Trophoblast cell (in vitro differentiated cells and primary cell): ENCODE measurements at regions not wholly inside any gene's neighbourhood (a gene's known extent, or its start where the extent isn't known, plus 50 kb on each side); places are given as distances from the start of the nearest gene placed in this dataset.

ENCODE experiments used
- DNase-seq, 2 donors: peaks; one replicate each; pipeline ENCODE4 v3.0.0-alpha.2; 2016
- H2AFZ ChIP-seq: 2 replicates; pipeline ENCODE4 v1.6.1; 2013; ENCODE audit warnings: low read length, moderate library complexity, mild to moderate bottlenecking; ENCODE audit not compliant: insufficient read depth, poor library complexity
- H2AK5ac ChIP-seq: 2 replicates; pipeline ENCODE4 v1.6.1; 2013; ENCODE audit warnings: mild to moderate bottlenecking, low read length
- H2BK120ac ChIP-seq: 2 replicates; pipeline ENCODE4 v1.6.1; 2013; ENCODE audit warnings: low read length, mild to moderate bottlenecking, moderate library complexity; ENCODE audit not compliant: insufficient read depth, poor library complexity
- H2BK12ac ChIP-seq: 2 replicates; pipeline ENCODE4 v1.6.1; 2013; ENCODE audit warnings: mild to moderate bottlenecking, low read length, moderate library complexity
- H2BK5ac ChIP-seq: 2 replicates; pipeline ENCODE4 v1.6.1; 2013; ENCODE audit warnings: low read length, low read depth, moderate library complexity, mild to moderate bottlenecking; ENCODE audit not compliant: poor library complexity
- H3K14ac ChIP-seq: 2 replicates; pipeline ENCODE4 v1.6.1; 2013; ENCODE audit warnings: mild to moderate bottlenecking, low read length
- H3K18ac ChIP-seq: 2 replicates; pipeline ENCODE4 v1.6.1; 2013; ENCODE audit warnings: mild to moderate bottlenecking, low read length
- H3K23ac ChIP-seq: 2 replicates; pipeline ENCODE4 v1.6.1; 2013; ENCODE audit warnings: low read length
- H3K27ac ChIP-seq: 2 replicates; pipeline ENCODE4 v1.5.1; 2013; ENCODE audit warnings: low read depth, mild to moderate bottlenecking, inconsistent platforms, low read length, moderate library complexity
- H3K27me3 ChIP-seq: 2 replicates; pipeline ENCODE4 v1.6.1; 2013; ENCODE audit warnings: inconsistent platforms, mild to moderate bottlenecking, low read length, moderate library complexity; ENCODE audit not compliant: insufficient read depth
- H3K36me3 ChIP-seq, 2 experiments: 1 replicate in 1 of 2; 2 replicates in 1 of 2; pipeline ENCODE4 v1.6.1; 2013; ENCODE audit warnings: low read length in 2 of 2, mild to moderate bottlenecking in 2 of 2, moderate library complexity in 1 of 2; ENCODE audit not compliant: insufficient read depth in 2 of 2, control insufficient read depth in 1 of 2
- H3K4ac ChIP-seq: 2 replicates; pipeline ENCODE4 v1.6.1; 2013; ENCODE audit warnings: low read depth, mild to moderate bottlenecking, low read length, moderate library complexity
- H3K4me1 ChIP-seq, 2 experiments: 1 replicate in 1 of 2; 2 replicates in 1 of 2; pipeline ENCODE4 v1.6.1; 2013; ENCODE audit warnings: low read length in 2 of 2, mild to moderate bottlenecking in 2 of 2, moderate library complexity in 1 of 2; ENCODE audit not compliant: insufficient read depth in 2 of 2, control insufficient read depth in 1 of 2
- H3K4me2 ChIP-seq: 2 replicates; pipeline ENCODE4 v1.6.1; 2013; ENCODE audit warnings: inconsistent platforms, mild to moderate bottlenecking, low read length, moderate library complexity
- H3K4me3 ChIP-seq: 2 replicates; pipeline ENCODE4 v1.5.1; 2013; ENCODE audit warnings: mild to moderate bottlenecking, low read depth, low read length, inconsistent platforms
- H3K79me1 ChIP-seq: one replicate; pipeline ENCODE4 v1.6.1; 2013; ENCODE audit warnings: low read length
- H3K79me2 ChIP-seq: 2 replicates; pipeline ENCODE4 v1.6.1; 2013; ENCODE audit warnings: low read length, mild to moderate bottlenecking; ENCODE audit not compliant: control insufficient read depth, insufficient read depth, poor library complexity
- H3K9ac ChIP-seq: 2 replicates; pipeline ENCODE4 v1.6.1; 2013; ENCODE audit warnings: mild to moderate bottlenecking, low read length
- H3K9me3 ChIP-seq: 2 replicates; pipeline ENCODE4 v1.6.1; 2013; ENCODE audit warnings: low read depth, mild to moderate bottlenecking, control low read depth, inconsistent platforms, low read length; ENCODE audit not compliant: insufficient read depth
- H4K12ac ChIP-seq: 2 replicates; pipeline ENCODE4 v1.6.1; 2013; ENCODE audit warnings: low read depth, mild to moderate bottlenecking, low read length, moderate library complexity
- H4K8ac ChIP-seq: 2 replicates; pipeline ENCODE4 v1.6.1; 2013; ENCODE audit warnings: low read depth, mild to moderate bottlenecking, low read length, moderate library complexity
- H4K91ac ChIP-seq: one replicate; pipeline ENCODE4 v1.6.1; 2013; ENCODE audit warnings: low read depth, mild to moderate bottlenecking, low read length, moderate library complexity
- WGBS: extraction: QIAGEN DNeasy Blood & Tissue Kit; methylation state at CpG from one replicate; pipeline ENCODE4 v1.1.7; 2013; ENCODE audit warnings: missing lambda C conversion rate; ENCODE audit not compliant: insufficient read length, insufficient coverage; ENCODE audit errors: extremely low coverage; 5-methylcytosine and 5-hydroxymethylcytosine counted together

- peak overlapping the region; percentile 30 for H4K91ac ChIP-seq
- no peak overlapping the region for H2AFZ ChIP-seq
- no peak overlapping the region for H3K9ac ChIP-seq
- H2BK12ac ChIP-seq: no peak overlapping the region
- WGBS: no CpG with 5 or more reads among the region's 4 CpGs
- H2BK120ac ChIP-seq: no peak overlapping the region
- H3K14ac ChIP-seq: no peak overlapping the region
- H3K36me3 ChIP-seq: no peaks in the 10 kb centered on the region
- no peak overlapping the region for H4K12ac ChIP-seq
- H3K79me2 ChIP-seq: no peaks in the 10 kb centered on the region
- H3K9me3 ChIP-seq: no peaks in the 10 kb centered on the region
- no peaks in the 10 kb centered on the region for H3K27me3 ChIP-seq
- H3K4ac ChIP-seq: no peak overlapping the region
- H3K79me1 ChIP-seq: peaks cover 21% of the 10 kb centered on the region
- H4K8ac ChIP-seq: no peak overlapping the region
- no peak overlapping the region for H3K18ac ChIP-seq
- peaks cover 15 to 26% of the 10 kb centered on the region in 2 experiments for H3K4me1 ChIP-seq
- H3K27ac ChIP-seq: peak overlapping the region; percentile 85
- H2BK5ac ChIP-seq: peak overlapping the region; percentile 60
- H3K4me2 ChIP-seq: peak overlapping the region; percentile 26
- DNase-seq: peak in 1 of 2 donors; percentile 29
- H3K23ac ChIP-seq: no peak overlapping the region
- H3K4me3 ChIP-seq: no peak overlapping the region
- H2AK5ac ChIP-seq: no peak overlapping the region
These were observed 175.9 kb downstream of the ZDHHC21 start for GRCh38 chr9:14517154-14517906.

GRCh38 chr9:14516656-14517055 is 176.6 kb downstream of the ZDHHC21 start:
- no peak overlapping the region for H3K4me2 ChIP-seq
- H3K36me3 ChIP-seq: no peaks in the 10 kb centered on the region
- peaks cover 15 to 26% of the 10 kb centered on the region in 2 experiments for H3K4me1 ChIP-seq
- H3K79me2 ChIP-seq: no peaks in the 10 kb centered on the region
- H2BK120ac ChIP-seq: no peak overlapping the region
- no peak overlapping the region for H2BK5ac ChIP-seq
- H3K9me3 ChIP-seq: no peaks in the 10 kb centered on the region
- no CpG with 5 or more reads among the region's 2 CpGs for WGBS
- H3K27me3 ChIP-seq: no peaks in the 10 kb centered on the region
- H3K79me1 ChIP-seq: peaks cover 21% of the 10 kb centered on the region
- H3K9ac ChIP-seq: no peak overlapping the region
- H3K18ac ChIP-seq: no peak overlapping the region
- H3K23ac ChIP-seq: no peak overlapping the region
- H3K4ac ChIP-seq: no peak overlapping the region
- H4K91ac ChIP-seq: no peak overlapping the region
- no peak overlapping the region for H3K4me3 ChIP-seq
- H3K27ac ChIP-seq: peak overlapping the region; percentile 74
- H4K8ac ChIP-seq: no peak overlapping the region
- no peak overlapping the region for H2AFZ ChIP-seq
- no peak overlapping the region for H3K14ac ChIP-seq
- H4K12ac ChIP-seq: no peak overlapping the region
- no peak overlapping the region for H2AK5ac ChIP-seq
- DNase-seq: no peak
- no peak overlapping the region for H2BK12ac ChIP-seq

- peak in 1 of 2 donors; percentile 22 for DNase-seq
- no CpG with 5 or more reads among the region's 16 CpGs for WGBS
These were observed 177.5 kb downstream of the ZDHHC21 start for GRCh38 chr9:14515571-14516198.

GRCh38 chr9:14515049-14515448 is 178.2 kb downstream of the ZDHHC21 start:
- Histone ChIP-seq H4K12ac (no peak overlapping the region), H3K4me1 (peaks cover 15 to 24% of the 10 kb centered on the region in 2 experiments), H3K27me3 (no peaks in the 10 kb centered on the region), H3K18ac (no peak overlapping the region), H2BK120ac (no peak overlapping the region), H3K4me3 (no peak overlapping the region), H3K23ac (no peak overlapping the region), H4K8ac (no peak overlapping the region), H2AFZ (no peak overlapping the region), H3K4me2 (no peak overlapping the region), H2BK12ac (no peak overlapping the region), H3K79me1 (peaks cover 21% of the 10 kb centered on the region), H4K91ac (no peak overlapping the region), H3K27ac (no peak overlapping the region), H3K9me3 (no peaks in the 10 kb centered on the region), H3K14ac (no peak overlapping the region), H2BK5ac (peak overlapping the region; percentile 2), H3K9ac (no peak overlapping the region), H3K4ac (no peak overlapping the region), H3K36me3 (no peaks in the 10 kb centered on the region), H2AK5ac (no peak overlapping the region), H3K79me2 (no peaks in the 10 kb centered on the region)
- DNase-seq: no peak
- WGBS: no CpG with 5 or more reads among the region's 4 CpGs

More at GRCh38 chr9:14515571-14516198, 177.5 kb downstream of the ZDHHC21 start:
- no peak overlapping the region for H3K9ac ChIP-seq
- H3K4ac ChIP-seq: no peak overlapping the region
- peak overlapping the region; percentile 22 for H4K91ac ChIP-seq
- peaks cover 21% of the 10 kb centered on the region for H3K79me1 ChIP-seq
- H3K27me3 ChIP-seq: no peaks in the 10 kb centered on the region
- H3K23ac ChIP-seq: no peak overlapping the region
- no peak overlapping the region for H3K27ac ChIP-seq
- H3K36me3 ChIP-seq: no peaks in the 10 kb centered on the region
- H2AK5ac ChIP-seq: no peak overlapping the region
- peak overlapping the region; percentile 79 for H2BK12ac ChIP-seq
- no peak overlapping the region for H3K4me2 ChIP-seq
- peak overlapping the region; percentile 14 for H2BK120ac ChIP-seq
- H4K8ac ChIP-seq: peak overlapping the region; percentile 42
- peak overlapping the region; percentile 39 for H2BK5ac ChIP-seq
- no peaks in the 10 kb centered on the region for H3K9me3 ChIP-seq
- H4K12ac ChIP-seq: no peak overlapping the region
- peak overlapping the region; percentile 52 for H2AFZ ChIP-seq
- no peak overlapping the region for H3K18ac ChIP-seq
- H3K14ac ChIP-seq: peak overlapping the region; percentile 26
- H3K4me1 ChIP-seq: peaks cover 15 to 26% of the 10 kb centered on the region in 2 experiments
- no peak overlapping the region for H3K4me3 ChIP-seq
- no peaks in the 10 kb centered on the region for H3K79me2 ChIP-seq
